ENCODE measurements at regions not wholly inside any gene's neighbourhood (a gene's known extent, or its start where the extent isn't known, plus 50 kb on each side); places are given as distances from the start of the nearest gene placed in this dataset.
A peak's percentile ranks its signal among the peaks of the same experiment; 100 is the strongest.

- Histone ChIP-seq H4K20me1 (ENCODE audit: insufficient read depth, low read length) (no peaks in the 10 kb centered on the region), H3K27ac (ENCODE audit: extremely low read length, insufficient read depth, low read length) (no peak overlapping the region), H3K27me3 (ENCODE audit: control insufficient read depth in 1 of 2, insufficient read depth in 2 of 2, low read length in 2 of 2) (no peaks in the 10 kb centered on the region; a peak in 1 of 5 replicates), H3K4me1 (ENCODE audit: insufficient read depth, low read length) (peaks cover 6% of the 10 kb centered on the region; the same call in 1 of the 2 replicates), H3K4me2 (ENCODE audit: low read depth, low read length) (no peak overlapping the region), H3K9me3 (ENCODE audit: low read length) (no peaks in the 10 kb centered on the region), H2AFZ (ENCODE audit: low read length) (no peak overlapping the region), H3K4me3 (replicated peaks in 1 of 3; ENCODE audit: insufficient read depth in 1 of 3, low read depth in 2 of 3, low read length in 3 of 3) (no peak overlapping the region), H3K79me2 (ENCODE audit: insufficient read depth, low read length) (no peaks in the 10 kb centered on the region), H3K9ac (ENCODE audit: insufficient read depth, low read depth, low read length) (no peak overlapping the region), H3K36me3 (replicated peaks in 1 of 2; ENCODE audit: control insufficient read depth in 1 of 2, insufficient read depth in 2 of 2, low read length in 2 of 2) (no peaks in the 10 kb centered on the region)
- intact Hi-C loops (cut with micrococcal nuclease; ENCODE audit: unreplicated experiment), result no loop called here
- FAIRE-seq, result no peak
- peak; percentile 71 for ATAC-seq
- peak; percentile 13 for DNase-seq (ENCODE audit: low spot score)
- POLR2A ChIA-PET, result no interaction called here
- in situ Hi-C loops (cut with HindIII; ENCODE audit: extremely low pct_ligation_motif_present, low pct_unique_long_range_greater_than_20kb), result loop anchor here (10.0 kb wide), 1 partner anchor 345 kb away; no protein-coding TSS in a partner anchor
- TF ChIP-seq USF2 (IDR thresholded peaks at IDR 0.05; ENCODE audit: low read depth, low read length), result peak; percentile 16; the same call in 1 of the 2 replicates
- no peak for TF ChIP-seq USF2 (CRISPR knock-in tag; IDR thresholded peaks at IDR 0.05; ENCODE audit: borderline replicate concordance)
- no peak for TF ChIP-seq SP140L (CRISPR knock-in tag; IDR thresholded peaks at IDR 0.05; ENCODE audit: borderline replicate concordance)
- TF ChIP-seq MNT (IDR thresholded peaks at IDR 0.05), result peak; percentile 12; the same call in 1 of the 2 replicates
- no peak for TF ChIP-seq NFKBIZ (CRISPR knock-in tag; IDR thresholded peaks at IDR 0.05)
- TF ChIP-seq NFRKB (IDR thresholded peaks at IDR 0.05), result no peak
- no peak for TF ChIP-seq ZBTB39 (CRISPR knock-in tag; IDR thresholded peaks at IDR 0.05)
- peak; percentile 69 for TF ChIP-seq BHLHE40 (IDR thresholded peaks at IDR 0.05; ENCODE audit: low read length)
- no peak for TF ChIP-seq MEIS1 (CRISPR knock-in tag; IDR thresholded peaks at IDR 0.05; ENCODE audit: borderline replicate concordance)
- TF ChIP-seq HNF4A (CRISPR knock-in tag; IDR thresholded peaks at IDR 0.05), result peak; percentile 19; the same call in 1 of the 2 replicates
- no peak for TF ChIP-seq ZNF180 (CRISPR knock-in tag; IDR thresholded peaks at IDR 0.05; ENCODE audit: borderline replicate concordance, low read depth)
- TF ChIP-seq FOSL2 (CRISPR knock-in tag; IDR thresholded peaks at IDR 0.05), result no peak
- TF ChIP-seq ZBED4 (CRISPR knock-in tag; IDR thresholded peaks at IDR 0.05; ENCODE audit: borderline replicate concordance), result no peak
- BruUV-seq (replicated peaks), result no TSS peak
- CTCF ChIA-PET (ENCODE audit: low intra/inter-chr PET ratio, low total read pairs), result no interaction called here
- WGBS (ENCODE audit: low lambda C conversion rate), result 6% methylated on average over 10 of the region's 10 CpGs
Observed at GRCh38 chr15:27669641-27670040, 429.5 kb downstream of the OCA2 start.

Data from HepG2 (cell line).